PC-3 (cell line): ENCODE measurements at regions not wholly inside any gene's neighbourhood (a gene's known extent, or its start where the extent isn't known, plus 50 kb on each side); places are given as distances from the start of the nearest gene placed in this dataset.

Experiments
- EZH2 ChIP-seq: fragments of 300-600 bp; sonication (generic); IDR thresholded peaks from one replicate; pipeline ENCODE4 v1.6.1; 2017; ENCODE audit warnings: antibody characterized with exemption, mild to moderate bottlenecking, low read length; ENCODE audit not compliant: unreplicated experiment
- EZH2phosphoT487 ChIP-seq: fragments of 300-600 bp; sonication (generic); IDR thresholded peaks from 2 replicates; pipeline ENCODE4 v1.6.1; 2018; ENCODE audit warnings: mild to moderate bottlenecking, antibody characterized with exemption, low read length, borderline replicate concordance
- TF ChIP-seq, protein P1 (sequence below): fragments of 300-600 bp; sonication (generic); conservative IDR thresholded peaks from 2 replicates; pipeline ENCODE4 v1.5.1; 2017; ENCODE audit warnings: antibody characterized with exemption, low read depth, mild to moderate bottlenecking, low read length

DNA sequence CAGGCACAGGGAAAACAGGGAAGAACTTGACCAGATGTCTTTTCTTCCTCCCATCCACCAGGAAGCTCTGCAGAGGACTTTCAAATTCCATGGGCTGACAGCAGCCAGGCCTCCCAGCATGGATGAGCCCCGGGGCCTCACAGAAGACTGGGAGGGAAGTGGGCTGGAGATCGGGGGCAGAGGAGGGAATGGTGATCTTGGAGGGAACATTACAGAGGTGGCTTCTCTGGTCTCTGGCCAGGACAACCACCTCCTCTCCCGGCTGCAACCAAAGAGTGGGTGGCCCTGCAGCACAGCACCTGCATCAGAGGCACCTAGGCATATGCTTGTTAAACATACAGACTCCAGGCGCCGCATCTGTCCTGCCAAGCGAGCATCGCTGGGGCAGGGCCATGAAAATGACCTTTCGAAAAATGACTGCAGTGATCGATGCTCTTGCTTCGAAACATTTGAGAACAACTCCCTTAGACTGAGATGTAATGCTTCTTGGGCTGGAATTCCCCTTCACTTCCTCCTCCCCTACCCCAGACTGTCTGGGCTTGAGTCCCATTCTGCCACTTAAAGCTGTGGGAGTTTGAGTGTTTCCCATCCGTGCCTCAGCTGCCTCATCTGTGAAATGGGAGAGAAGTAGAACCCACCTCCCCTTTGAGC lies 68.7 kb upstream of the UNC5A start:
- TF ChIP-seq, protein P1, sequence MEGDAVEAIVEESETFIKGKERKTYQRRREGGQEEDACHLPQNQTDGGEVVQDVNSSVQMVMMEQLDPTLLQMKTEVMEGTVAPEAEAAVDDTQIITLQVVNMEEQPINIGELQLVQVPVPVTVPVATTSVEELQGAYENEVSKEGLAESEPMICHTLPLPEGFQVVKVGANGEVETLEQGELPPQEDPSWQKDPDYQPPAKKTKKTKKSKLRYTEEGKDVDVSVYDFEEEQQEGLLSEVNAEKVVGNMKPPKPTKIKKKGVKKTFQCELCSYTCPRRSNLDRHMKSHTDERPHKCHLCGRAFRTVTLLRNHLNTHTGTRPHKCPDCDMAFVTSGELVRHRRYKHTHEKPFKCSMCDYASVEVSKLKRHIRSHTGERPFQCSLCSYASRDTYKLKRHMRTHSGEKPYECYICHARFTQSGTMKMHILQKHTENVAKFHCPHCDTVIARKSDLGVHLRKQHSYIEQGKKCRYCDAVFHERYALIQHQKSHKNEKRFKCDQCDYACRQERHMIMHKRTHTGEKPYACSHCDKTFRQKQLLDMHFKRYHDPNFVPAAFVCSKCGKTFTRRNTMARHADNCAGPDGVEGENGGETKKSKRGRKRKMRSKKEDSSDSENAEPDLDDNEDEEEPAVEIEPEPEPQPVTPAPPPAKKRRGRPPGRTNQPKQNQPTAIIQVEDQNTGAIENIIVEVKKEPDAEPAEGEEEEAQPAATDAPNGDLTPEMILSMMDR, result no peak
- TF ChIP-seq EZH2, result no peak
- no peak for TF ChIP-seq EZH2phosphoT487
